HEK293T (cell line): ENCODE measurements at regions not wholly inside any gene's neighbourhood (a gene's known extent, or its start where the extent isn't known, plus 50 kb on each side); places are given as distances from the start of the nearest gene placed in this dataset.

ENCODE experiments used
- ARNT ChIP-seq: fragments of 450-650 bp; IDR thresholded peaks from 2 replicates; pipeline ENCODE4 v1.6.1; 2017; ENCODE audit warnings: mild to moderate bottlenecking
- BHLHE40 ChIP-seq: fragments of 450-650 bp; IDR thresholded peaks from 2 replicates; pipeline ENCODE4 v1.6.1; 2016; ENCODE audit warnings: mild to moderate bottlenecking, moderate library complexity, borderline replicate concordance
- ELF4 ChIP-seq: fragments of 450-650 bp; IDR thresholded peaks from 2 replicates; pipeline ENCODE4 v1.6.1; 2017; ENCODE audit warnings: antibody characterized with exemption
- FOXM1 ChIP-seq: fragments of 450-650 bp; IDR thresholded peaks from 2 replicates; pipeline ENCODE4 v1.6.1; 2017; ENCODE audit warnings: mild to moderate bottlenecking, borderline replicate concordance
- L3MBTL2 ChIP-seq: fragments of 450-650 bp; conservative IDR thresholded peaks from 2 replicates; pipeline ENCODE4 v1.6.1; 2016; ENCODE audit warnings: mild to moderate bottlenecking
- LEF1 ChIP-seq: fragments of 450-650 bp; IDR thresholded peaks from 2 replicates; pipeline ENCODE4 v1.6.1; 2017; ENCODE audit warnings: mild to moderate bottlenecking, borderline replicate concordance
- PKNOX1 ChIP-seq: fragments of 450-650 bp; IDR thresholded peaks from 2 replicates; pipeline ENCODE4 v1.6.1; 2016
- SP1 ChIP-seq: fragments of 450-650 bp; IDR thresholded peaks from 2 replicates; pipeline ENCODE4 v1.6.1; 2017
- TARDBP ChIP-seq: fragments of 450-650 bp; IDR thresholded peaks from 2 replicates; pipeline ENCODE4 v1.6.1; 2016
- ZNF384 ChIP-seq: fragments of 450-650 bp; IDR thresholded peaks from 2 replicates; pipeline ENCODE4 v1.6.1; 2016

GRCh38 chr4:155134136-155134535 lies 74.3 kb upstream of the NPY2R start:
- TF ChIP-seq ELF4 (no peak), LEF1 (no peak), ZNF384 (no peak), PKNOX1 (no peak), SP1 (no peak), TARDBP (no peak), L3MBTL2 (no peak), BHLHE40 (no peak), ARNT (no peak), FOXM1 (no peak)
